ENCODE measurements at regions not wholly inside any gene's neighbourhood (a gene's known extent, or its start where the extent isn't known, plus 50 kb on each side); places are given as distances from the start of the nearest gene placed in this dataset.
"Not testable (repeated sequence)": the region's sequence is repeated elsewhere in the genome, so short reads cannot be mapped to it uniquely, and the experiment has no call there.

GRCh38 chr1:98512216-98512615 is 149.3 kb upstream of the SNX7 start:
- not testable (repeated sequence) for TF ChIP-seq EZH2 (IDR thresholded peaks at IDR 0.05; ENCODE audit: insufficient read depth, poor library complexity, severe bottlenecking); EZH2phosphoT487 (IDR thresholded peaks at IDR 0.05; ENCODE audit: insufficient read depth, low read depth)
